ENCODE measurements at regions not wholly inside any gene's neighbourhood (a gene's known extent, or its start where the extent isn't known, plus 50 kb on each side); places are given as distances from the start of the nearest gene placed in this dataset.

- Mint-ChIP-seq H3K9me3 (ENCODE audit: unreplicated experiment) (no peaks in the 10 kb centered on the region), H3K27ac (ENCODE audit: unreplicated experiment) (no peak overlapping the region), H3K4me1 (ENCODE audit: unreplicated experiment) (no peaks in the 10 kb centered on the region), H3K4me3 (ENCODE audit: unreplicated experiment) (no peak overlapping the region), H3K27me3 (ENCODE audit: unreplicated experiment) (peaks cover 32% of the 10 kb centered on the region), H3K36me3 (ENCODE audit: unreplicated experiment) (no peaks in the 10 kb centered on the region)
- DNase-seq (ENCODE audit: extremely low spot score, unreplicated experiment): no peak
- no peak for TF ChIP-seq CTCF (IDR thresholded peaks at IDR 0.05)
Measured at GRCh38 chr1:229164348-229164747, 106.6 kb upstream of the RAB4A start.

DNA sequence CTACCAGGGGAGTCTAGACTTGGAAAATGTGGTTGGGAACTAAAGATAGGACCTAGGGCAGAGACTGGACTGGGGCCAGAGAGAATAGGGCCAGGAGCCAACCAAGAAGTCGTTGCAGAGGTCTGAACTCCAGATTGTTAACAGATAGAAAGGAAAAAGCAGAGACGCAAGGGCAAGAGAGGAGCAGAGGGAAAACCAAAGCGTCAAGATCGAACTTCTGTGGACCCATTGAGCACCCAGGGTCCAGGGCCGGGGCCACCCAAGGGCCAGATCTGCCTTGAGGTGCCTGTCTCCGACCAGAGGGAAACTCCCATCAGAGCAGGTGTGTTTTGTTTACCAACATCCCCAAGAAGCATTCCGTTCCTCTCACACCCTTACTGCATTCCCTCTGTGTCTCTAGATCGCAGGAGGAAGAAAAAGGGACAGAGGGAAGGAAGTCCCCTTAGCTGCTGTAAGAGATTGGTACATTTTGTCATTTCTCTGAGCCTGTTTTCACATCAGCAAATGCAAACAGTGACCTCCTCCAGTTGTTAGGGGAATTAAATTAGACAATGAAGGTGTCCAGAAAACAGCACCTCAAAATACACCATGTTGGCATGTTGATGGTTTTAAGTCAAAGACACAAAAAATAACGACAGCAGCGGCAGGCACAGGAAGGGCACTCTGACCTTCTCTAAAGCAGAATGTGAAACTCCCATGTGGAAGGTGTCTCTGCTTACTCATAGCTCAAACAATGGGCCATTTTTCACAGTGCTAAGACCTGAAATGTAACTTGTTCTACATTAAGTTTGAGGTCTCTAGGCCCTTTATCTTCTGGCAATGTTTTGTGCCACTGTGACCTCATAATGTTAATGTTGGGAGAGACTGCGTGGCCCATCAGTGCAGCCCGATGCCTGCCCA, 105.8 kb upstream of the RAB4A start:
- Mint-ChIP-seq H3K4me3 (ENCODE audit: unreplicated experiment) (no peak overlapping the region), H3K27ac (ENCODE audit: unreplicated experiment) (no peak overlapping the region), H3K27me3 (ENCODE audit: unreplicated experiment) (peaks cover 34% of the 10 kb centered on the region), H3K9me3 (ENCODE audit: unreplicated experiment) (no peaks in the 10 kb centered on the region), H3K4me1 (ENCODE audit: unreplicated experiment) (no peaks in the 10 kb centered on the region), H3K36me3 (ENCODE audit: unreplicated experiment) (no peaks in the 10 kb centered on the region)
- DNase-seq (ENCODE audit: extremely low spot score, unreplicated experiment): no peak
- TF ChIP-seq CTCF (IDR thresholded peaks at IDR 0.05): no peak

- no peak for TF ChIP-seq CTCF (IDR thresholded peaks at IDR 0.05)
- H3K36me3 Mint-ChIP-seq (ENCODE audit: unreplicated experiment): no peaks in the 10 kb centered on the region
Measured at GRCh38 chr1:229167318-229167717, 103.6 kb upstream of the RAB4A start.

GRCh38 chr1:229169399-229169798, 101.5 kb upstream of the RAB4A start:
- no peaks in the 10 kb centered on the region for H3K4me1 Mint-ChIP-seq (ENCODE audit: unreplicated experiment)
- H3K9me3 Mint-ChIP-seq (ENCODE audit: unreplicated experiment): no peaks in the 10 kb centered on the region
- TF ChIP-seq CTCF (IDR thresholded peaks at IDR 0.05): no peak
- DNase-seq (ENCODE audit: extremely low spot score, unreplicated experiment): no peak
- no peak overlapping the region for H3K4me3 Mint-ChIP-seq (ENCODE audit: unreplicated experiment)
- H3K27me3 Mint-ChIP-seq (ENCODE audit: unreplicated experiment): peaks cover 42% of the 10 kb centered on the region
- H3K36me3 Mint-ChIP-seq (ENCODE audit: unreplicated experiment): no peaks in the 10 kb centered on the region
- no peak overlapping the region for H3K27ac Mint-ChIP-seq (ENCODE audit: unreplicated experiment)

More at GRCh38 chr1:229167318-229167717, 103.6 kb upstream of the RAB4A start:
- Mint-ChIP-seq H3K4me1 (ENCODE audit: unreplicated experiment) (no peaks in the 10 kb centered on the region), H3K9me3 (ENCODE audit: unreplicated experiment) (no peaks in the 10 kb centered on the region), H3K27me3 (ENCODE audit: unreplicated experiment) (peaks cover 38% of the 10 kb centered on the region), H3K27ac (ENCODE audit: unreplicated experiment) (no peak overlapping the region), H3K4me3 (ENCODE audit: unreplicated experiment) (no peak overlapping the region)
- no peak for DNase-seq (ENCODE audit: extremely low spot score, unreplicated experiment)

DNA sequence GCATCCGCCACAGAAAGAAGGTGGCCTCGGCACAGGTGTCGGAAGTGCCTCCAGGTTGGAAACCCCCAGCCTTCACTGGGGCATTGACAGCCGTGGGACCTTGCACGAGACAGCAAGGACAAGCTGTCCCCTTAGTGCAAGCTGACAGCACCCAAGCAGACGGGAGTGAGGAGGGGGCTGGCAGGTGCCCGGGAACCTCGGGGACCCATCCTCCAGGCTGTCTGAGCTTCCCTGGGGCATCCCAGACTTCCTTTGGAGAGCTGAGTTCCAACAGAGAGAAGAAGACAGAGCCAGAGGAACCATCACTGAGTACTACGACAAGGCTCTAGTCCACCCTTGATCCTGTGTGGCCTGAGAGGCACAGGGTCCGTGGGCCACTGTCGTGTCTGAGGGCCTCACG, 100.6 kb upstream of the RAB4A start:
- Mint-ChIP-seq H3K27me3 (ENCODE audit: unreplicated experiment) (peaks cover 40% of the 10 kb centered on the region), H3K27ac (ENCODE audit: unreplicated experiment) (no peak overlapping the region), H3K9me3 (ENCODE audit: unreplicated experiment) (no peaks in the 10 kb centered on the region), H3K4me3 (ENCODE audit: unreplicated experiment) (no peak overlapping the region), H3K36me3 (ENCODE audit: unreplicated experiment) (no peaks in the 10 kb centered on the region), H3K4me1 (ENCODE audit: unreplicated experiment) (no peaks in the 10 kb centered on the region)
- TF ChIP-seq CTCF (IDR thresholded peaks at IDR 0.05): no peak
- DNase-seq (ENCODE audit: extremely low spot score, unreplicated experiment): no peak

Measured in osteocyte (in vitro differentiated cells).